WI38 (cell line): ENCODE measurements at regions not wholly inside any gene's neighbourhood (a gene's known extent, or its start where the extent isn't known, plus 50 kb on each side); places are given as distances from the start of the nearest gene placed in this dataset.

ENCODE experiments used
- H3K4me3 ChIP-seq: 2 replicates; pipeline ENCODE4 v1.5.1; 2011; ENCODE audit warnings: low read depth, mild to moderate bottlenecking, control low read depth, low read length
- CTCF ChIP-seq: IDR thresholded peaks from 2 replicates; pipeline ENCODE4 v1.5.1; 2012; ENCODE audit warnings: low read depth, mild to moderate bottlenecking, control low read depth, low read length

GRCh38 chr17:33687831-33688230, 394.7 kb upstream of the ASIC2 start:
- no peak for TF ChIP-seq CTCF
- H3K4me3 ChIP-seq = no peak overlapping the region

GRCh38 chr17:33688771-33689170, 395.7 kb upstream of the ASIC2 start:
- no peak for TF ChIP-seq CTCF

GRCh38 chr17:33689725-33690124, 396.6 kb upstream of the ASIC2 start:
- no peak overlapping the region for H3K4me3 ChIP-seq
- no peak for TF ChIP-seq CTCF

More at GRCh38 chr17:33688771-33689170, 395.7 kb upstream of the ASIC2 start:
- no peak overlapping the region for H3K4me3 ChIP-seq

- TF ChIP-seq CTCF = no peak
- no peak overlapping the region for H3K4me3 ChIP-seq
Observed at GRCh38 chr17:33695431-33695830, 402.3 kb upstream of the ASIC2 start.

GRCh38 chr17:33696102-33696501, 403.0 kb upstream of the ASIC2 start:
- no peak overlapping the region for H3K4me3 ChIP-seq
- no peak for TF ChIP-seq CTCF

- no peak overlapping the region for H3K4me3 ChIP-seq
- TF ChIP-seq CTCF = no peak
Observed at GRCh38 chr17:33697557-33697956, 404.5 kb upstream of the ASIC2 start.

GRCh38 chr17:33701910-33702309, 408.8 kb upstream of the ASIC2 start:
- TF ChIP-seq CTCF = no peak
- no peak overlapping the region for H3K4me3 ChIP-seq
